ENCODE measurements at regions not wholly inside any gene's neighbourhood (a gene's known extent, or its start where the extent isn't known, plus 50 kb on each side); places are given as distances from the start of the nearest gene placed in this dataset.

DNA sequence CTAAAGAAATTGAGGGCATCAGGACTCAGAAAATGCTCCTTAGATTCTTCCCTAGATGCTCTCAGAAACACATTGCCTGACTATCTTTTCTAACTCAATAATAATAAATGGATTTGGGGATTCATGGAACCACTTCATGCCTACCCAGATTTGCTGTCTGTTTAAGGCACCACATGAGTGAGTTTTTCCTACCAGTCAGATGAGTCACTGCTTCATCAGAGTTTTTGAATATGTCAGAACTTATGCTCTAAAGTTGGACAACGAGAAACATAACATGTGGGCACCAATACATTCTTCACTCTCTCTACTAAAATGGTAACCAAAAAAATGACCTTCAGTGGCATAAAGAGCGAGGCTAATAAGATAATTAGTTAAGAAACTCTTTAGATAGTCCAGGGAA, 1135.1 kb downstream of the TUSC7 start:
- no peak overlapping the region for H2BK12ac ChIP-seq (ENCODE audit: low read depth, low read length)
- TF ChIP-seq CHD1 (IDR thresholded peaks at IDR 0.05; ENCODE audit: low read depth, low read length) (no peak), GTF2F1 (IDR thresholded peaks at IDR 0.05; ENCODE audit: borderline replicate concordance, low read depth, low read length) (no peak), RFX5 (IDR thresholded peaks at IDR 0.05; ENCODE audit: borderline replicate concordance, low read depth, low read length) (no peak), RXRA (IDR thresholded peaks at IDR 0.05; ENCODE audit: insufficient read depth, low read depth, low read length) (no peak), RAD21 (IDR thresholded peaks at IDR 0.05 in 1 of 2, conservative IDR thresholded peaks at IDR 0.05 in 1 of 2; ENCODE audit: low read depth in 2 of 2, low read length in 2 of 2) (no peak), SUZ12 (IDR thresholded peaks at IDR 0.05; ENCODE audit: low read length) (no peak), RNF2 (IDR thresholded peaks at IDR 0.05; ENCODE audit: borderline replicate concordance, low read depth, low read length, missing control alignments, poor library complexity, severe bottlenecking) (no peak)
- TF ChIP-seq, protein P1, sequence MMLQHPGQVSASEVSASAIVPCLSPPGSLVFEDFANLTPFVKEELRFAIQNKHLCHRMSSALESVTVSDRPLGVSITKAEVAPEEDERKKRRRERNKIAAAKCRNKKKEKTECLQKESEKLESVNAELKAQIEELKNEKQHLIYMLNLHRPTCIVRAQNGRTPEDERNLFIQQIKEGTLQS (IDR thresholded peaks at IDR 0.05; ENCODE audit: insufficient read depth, low read depth, low read length): no peak
- H3K4me1 ChIP-seq (replicated peaks in 1 of 4; ENCODE audit: control insufficient read depth in 3 of 4, insufficient read depth in 4 of 4, low read length in 3 of 4): no peaks in the 10 kb centered on the region
- DNase-seq (ENCODE audit: low read depth in 1 of 2, low spot score in 2 of 2): no peak
- no peak overlapping the region for H3K4me2 ChIP-seq (ENCODE audit: insufficient read depth in 1 of 2, low read depth in 2 of 2, low read length in 2 of 2)
- H3K9me3 ChIP-seq (ENCODE audit: insufficient read depth in 2 of 2, low read depth in 1 of 2, low read length in 1 of 2): no peaks in the 10 kb centered on the region
- H3K79me2 ChIP-seq (ENCODE audit: control insufficient read depth in 1 of 2, insufficient read depth in 2 of 2, low read length in 2 of 2): no peaks in the 10 kb centered on the region
- ChIA-PET CTCF (ENCODE audit: partially characterized antibody) (interaction anchor here (1.3 kb wide), 1 partner anchor 49 kb away, joined by 3 read pairs; no protein-coding TSS in a partner anchor), POLR2A (ENCODE audit: partially characterized antibody) (no interaction called here)
- H4K91ac ChIP-seq (replicated peaks; ENCODE audit: insufficient read length, low read length): no peak overlapping the region
- no peaks in the 10 kb centered on the region for H4K20me1 ChIP-seq (replicated peaks in 1 of 2; ENCODE audit: control insufficient read depth in 1 of 2, insufficient read depth in 2 of 2, low read length in 2 of 2)
- no peak overlapping the region for H2AK5ac ChIP-seq (ENCODE audit: low read depth, low read length)
- no peak for FAIRE-seq
- H3K9ac ChIP-seq (replicated peaks in 1 of 4; ENCODE audit: extremely low read depth in 1 of 4, low read depth in 3 of 4, low read length in 3 of 4): no peak overlapping the region
- no peak overlapping the region for H3K4ac ChIP-seq (replicated peaks; ENCODE audit: insufficient read length, low read depth, low read length)
- H4K8ac ChIP-seq (ENCODE audit: extremely low read depth, insufficient read depth, low read length): no peak overlapping the region
- no peak overlapping the region for H3K14ac ChIP-seq (ENCODE audit: insufficient read length)
- no peak overlapping the region for H3K18ac ChIP-seq (ENCODE audit: extremely low read depth, low read length)
- H2BK20ac ChIP-seq (ENCODE audit: low read length): no peak overlapping the region
- H3K56ac ChIP-seq (replicated peaks; ENCODE audit: insufficient read length, low read depth, low read length): no peak overlapping the region
- no peak overlapping the region for H4K5ac ChIP-seq (ENCODE audit: insufficient read length, low read depth, low read length)
- H3K23ac ChIP-seq (ENCODE audit: insufficient read length): no peak overlapping the region
- 93% methylated on average over 2 of the region's 2 CpGs; no CpG with 5 or more reads in 1 of the 2 experiments for WGBS, 2 experiments (ENCODE audit: extremely low coverage in 1 of 2, insufficient coverage in 1 of 2, insufficient read length in 1 of 2, insufficient replicate concordance in 2 of 2, low coverage in 1 of 2, low lambda C conversion rate in 2 of 2, missing lambda C conversion rate in 1 of 2)
- no peaks in the 10 kb centered on the region for H3K79me1 ChIP-seq (ENCODE audit: low read depth, low read length)
- H3K27me3 ChIP-seq (replicated peaks in 1 of 4; ENCODE audit: control insufficient read depth in 3 of 4, extremely low read depth in 1 of 4, insufficient read depth in 3 of 4, low read length in 3 of 4): no peaks in the 10 kb centered on the region
- no peak overlapping the region for H3K27ac ChIP-seq (ENCODE audit: low read depth, low read length)
- no peak overlapping the region for H3K4me3 ChIP-seq (ENCODE audit: extremely low read depth in 1 of 4, insufficient read depth in 2 of 4, low read depth in 3 of 4, low read length in 4 of 4)
- no peak overlapping the region for H2BK5ac ChIP-seq (ENCODE audit: low read depth, low read length)
- H3K23me2 ChIP-seq (ENCODE audit: low read depth, low read length): no peaks in the 10 kb centered on the region
- no peak overlapping the region for H2BK15ac ChIP-seq (ENCODE audit: low read length)
- no peaks in the 10 kb centered on the region for H3K36me3 ChIP-seq (ENCODE audit: control insufficient read depth in 2 of 4, insufficient read depth in 4 of 4, low read length in 3 of 4)
- H2BK120ac ChIP-seq (replicated peaks; ENCODE audit: low read depth, low read length): no peak overlapping the region
- H2AFZ ChIP-seq (ENCODE audit: low read length): no peak overlapping the region
